ENCODE measurements at regions not wholly inside any gene's neighbourhood (a gene's known extent, or its start where the extent isn't known, plus 50 kb on each side); places are given as distances from the start of the nearest gene placed in this dataset.

- H3K27ac ChIP-seq = no peak overlapping the region
- WGBS = 91% methylated on average over 5 of the region's 5 CpGs
- DNase-seq (ENCODE audit: low spot score) = no peak
- no peak overlapping the region for H3K4me3 ChIP-seq
- no peaks in the 10 kb centered on the region for H3K4me1 ChIP-seq (replicated peaks)
- H3K27me3 ChIP-seq (replicated peaks; ENCODE audit: insufficient read depth) = no peaks in the 10 kb centered on the region
- intact Hi-C loops (cut with DNase I) = no loop called here
- TF ChIP-seq POLR2AphosphoS5 (IDR thresholded peaks at IDR 0.05) (no peak), CTCF (IDR thresholded peaks at IDR 0.05) (no peak), POLR2A (IDR thresholded peaks at IDR 0.05) (no peak)
- no peaks in the 10 kb centered on the region for H3K9me3 ChIP-seq
- H3K36me3 ChIP-seq = no peaks in the 10 kb centered on the region
Observed at GRCh38 chr5:8062521-8062920, 193.6 kb downstream of the MTRR start.

GRCh38 chr5:8068078-8068477, 199.1 kb downstream of the MTRR start:
- intact Hi-C loops (cut with DNase I) = no loop called here
- Histone ChIP-seq H3K36me3 (no peaks in the 10 kb centered on the region), H3K27me3 (replicated peaks; ENCODE audit: insufficient read depth) (no peaks in the 10 kb centered on the region), H3K27ac (no peak overlapping the region), H3K9me3 (no peaks in the 10 kb centered on the region), H3K4me1 (replicated peaks) (no peaks in the 10 kb centered on the region), H3K4me3 (no peak overlapping the region)
- TF ChIP-seq POLR2A (IDR thresholded peaks at IDR 0.05) (no peak), CTCF (IDR thresholded peaks at IDR 0.05) (no peak), POLR2AphosphoS5 (IDR thresholded peaks at IDR 0.05) (no peak)
- 55% methylated on average over 1 of the region's 1 CpG for WGBS
- DNase-seq (ENCODE audit: low spot score) = no peak

- Histone ChIP-seq H3K4me1 (replicated peaks) (no peaks in the 10 kb centered on the region), H3K27me3 (replicated peaks; ENCODE audit: insufficient read depth) (no peaks in the 10 kb centered on the region), H3K36me3 (no peaks in the 10 kb centered on the region), H3K27ac (no peak overlapping the region), H3K4me3 (no peak overlapping the region), H3K9me3 (no peaks in the 10 kb centered on the region)
- 85% methylated on average over 3 of the region's 3 CpGs for WGBS
- TF ChIP-seq CTCF (IDR thresholded peaks at IDR 0.05) (no peak), POLR2AphosphoS5 (IDR thresholded peaks at IDR 0.05) (no peak), POLR2A (IDR thresholded peaks at IDR 0.05) (no peak)
- DNase-seq (ENCODE audit: low spot score) = no peak
- intact Hi-C loops (cut with DNase I) = no loop called here
Observed at GRCh38 chr5:8070138-8070537, 201.2 kb downstream of the MTRR start.

- no peak overlapping the region for H3K4me3 ChIP-seq
- H3K27me3 ChIP-seq (replicated peaks; ENCODE audit: insufficient read depth) = no peaks in the 10 kb centered on the region
- 63% methylated on average over 4 of the region's 4 CpGs for WGBS
- no peaks in the 10 kb centered on the region for H3K4me1 ChIP-seq (replicated peaks)
- intact Hi-C loops (cut with DNase I) = no loop called here
- H3K36me3 ChIP-seq = no peaks in the 10 kb centered on the region
- TF ChIP-seq POLR2AphosphoS5 (IDR thresholded peaks at IDR 0.05) = no peak
- TF ChIP-seq CTCF (IDR thresholded peaks at IDR 0.05) = no peak
- TF ChIP-seq POLR2A (IDR thresholded peaks at IDR 0.05) = no peak
- no peak overlapping the region for H3K27ac ChIP-seq
- no peaks in the 10 kb centered on the region for H3K9me3 ChIP-seq
- DNase-seq (ENCODE audit: low spot score) = no peak
Observed at GRCh38 chr5:8079056-8079455, 210.1 kb downstream of the MTRR start.

- intact Hi-C loops (cut with DNase I) = no loop called here
- Histone ChIP-seq H3K27ac (no peak overlapping the region), H3K9me3 (no peaks in the 10 kb centered on the region), H3K36me3 (no peaks in the 10 kb centered on the region), H3K4me3 (no peak overlapping the region), H3K27me3 (replicated peaks; ENCODE audit: insufficient read depth) (no peaks in the 10 kb centered on the region), H3K4me1 (replicated peaks) (no peaks in the 10 kb centered on the region)
- no peak for TF ChIP-seq CTCF (IDR thresholded peaks at IDR 0.05)
- TF ChIP-seq POLR2AphosphoS5 (IDR thresholded peaks at IDR 0.05) = no peak
- 65% methylated on average over 5 of the region's 5 CpGs for WGBS
- DNase-seq (ENCODE audit: low spot score) = no peak
Observed at GRCh38 chr5:8081179-8081578, 212.2 kb downstream of the MTRR start.
